Chondrocyte (in vitro differentiated cells): ENCODE measurements at regions not wholly inside any gene's neighbourhood (a gene's known extent, or its start where the extent isn't known, plus 50 kb on each side); places are given as distances from the start of the nearest gene placed in this dataset.

Experiments used
- DNase-seq: peaks from one replicate; pipeline ENCODE4 v3.0.0; 2021; ENCODE audit warnings: mixed read lengths, low spot score
- H3K27ac Mint-ChIP-seq: one replicate; pipeline ENCODE4 v1.8.0; 2021; ENCODE audit warnings: mild to moderate bottlenecking, moderate library complexity, mixed read lengths; ENCODE audit not compliant: unreplicated experiment
- H3K27me3 Mint-ChIP-seq: 2 replicates; pipeline ENCODE4 v1.8.0; 2021; ENCODE audit warnings: low read depth, mixed read lengths
- H3K36me3 Mint-ChIP-seq: 2 replicates; pipeline ENCODE4 v1.8.0; 2021; ENCODE audit warnings: low read depth, mixed read lengths
- H3K4me1 Mint-ChIP-seq: 2 replicates; pipeline ENCODE4 v1.8.0; 2021; ENCODE audit warnings: low read depth, mild to moderate bottlenecking, mixed read lengths
- H3K4me3 Mint-ChIP-seq: one replicate; pipeline ENCODE4 v1.8.0; 2021; ENCODE audit warnings: mild to moderate bottlenecking, moderate library complexity, mixed read lengths; ENCODE audit not compliant: unreplicated experiment
- H3K9me3 Mint-ChIP-seq: 2 replicates; pipeline ENCODE4 v1.8.0; 2021; ENCODE audit warnings: low read depth, mixed read lengths
- CTCF ChIP-seq: fragments of 200-600 bp; sonication (generic); IDR thresholded peaks from 2 replicates; pipeline ENCODE4 v1.5.0; 2021; ENCODE audit warnings: antibody characterized with exemption, mild to moderate bottlenecking, moderate library complexity

GRCh38 chr3:140816372-140817195, 125.1 kb upstream of the SLC25A36 start:
- no peak for DNase-seq
- Mint-ChIP-seq H3K9me3 (peaks cover 16% of the 10 kb centered on the region), H3K4me3 (no peak overlapping the region), H3K27me3 (peaks cover 9% of the 10 kb centered on the region), H3K27ac (no peak overlapping the region), H3K36me3 (peaks cover 3% of the 10 kb centered on the region), H3K4me1 (no peaks in the 10 kb centered on the region)
- no peak for TF ChIP-seq CTCF

GRCh38 chr3:140821493-140821892, 120.1 kb upstream of the SLC25A36 start:
- peaks cover 1% of the 10 kb centered on the region for H3K36me3 Mint-ChIP-seq
- TF ChIP-seq CTCF: no peak
- H3K4me1 Mint-ChIP-seq: peaks cover 6% of the 10 kb centered on the region
- peaks cover 6% of the 10 kb centered on the region for H3K27me3 Mint-ChIP-seq
- no peak for DNase-seq
- no peaks in the 10 kb centered on the region for H3K9me3 Mint-ChIP-seq
- no peak overlapping the region for H3K27ac Mint-ChIP-seq
- no peak overlapping the region for H3K4me3 Mint-ChIP-seq

- H3K36me3 Mint-ChIP-seq: peaks cover 1% of the 10 kb centered on the region
- H3K9me3 Mint-ChIP-seq: no peaks in the 10 kb centered on the region
- DNase-seq: no peak
- H3K27me3 Mint-ChIP-seq: peaks cover 6% of the 10 kb centered on the region
- no peak for TF ChIP-seq CTCF
- H3K27ac Mint-ChIP-seq: no peak overlapping the region
- no peak overlapping the region for H3K4me3 Mint-ChIP-seq
- H3K4me1 Mint-ChIP-seq: peaks cover 6% of the 10 kb centered on the region
Observed at GRCh38 chr3:140822401-140823047, 119.1 kb upstream of the SLC25A36 start.

GRCh38 chr3:140823106-140823505, 118.5 kb upstream of the SLC25A36 start:
- no peak overlapping the region for H3K27ac Mint-ChIP-seq

More at GRCh38 chr3:140823106-140823505, 118.5 kb upstream of the SLC25A36 start:
- no peak for DNase-seq
- peaks cover 1% of the 10 kb centered on the region for H3K36me3 Mint-ChIP-seq
- no peak overlapping the region for H3K4me3 Mint-ChIP-seq
- peaks cover 6% of the 10 kb centered on the region for H3K27me3 Mint-ChIP-seq
- TF ChIP-seq CTCF: no peak
- H3K9me3 Mint-ChIP-seq: no peaks in the 10 kb centered on the region
- H3K4me1 Mint-ChIP-seq: peaks cover 6% of the 10 kb centered on the region
